Stomach smooth muscle (tissue), 2 donors: ENCODE measurements at regions not wholly inside any gene's neighbourhood (a gene's known extent, or its start where the extent isn't known, plus 50 kb on each side); places are given as distances from the start of the nearest gene placed in this dataset.
"Not testable (repeated sequence)": the region's sequence is repeated elsewhere in the genome, so short reads cannot be mapped to it uniquely, and the experiment has no call there.

Source experiments
- H3K27ac ChIP-seq: one replicate; pipeline ENCODE4 v1.7.0; 2013; ENCODE audit warnings: mild to moderate bottlenecking, low read length, inconsistent platforms
- H3K27me3 ChIP-seq, 2 donors: one replicate each; pipeline ENCODE4 v1.7.0; 2013; ENCODE audit warnings: low read length in 2 of 2; ENCODE audit not compliant: insufficient read depth in 2 of 2, control insufficient read depth in 1 of 2
- H3K36me3 ChIP-seq, 2 donors: one replicate each; pipeline ENCODE4 v1.7.0; 2013; ENCODE audit warnings: low read length in 2 of 2; ENCODE audit not compliant: control insufficient read depth in 2 of 2, insufficient read depth in 2 of 2
- H3K4me1 ChIP-seq: one replicate; pipeline ENCODE4 v1.7.0; 2013; ENCODE audit warnings: low read length; ENCODE audit not compliant: control insufficient read depth, insufficient read depth
- H3K4me3 ChIP-seq, 2 donors: one replicate each; pipeline ENCODE4 v1.7.0; 2013; ENCODE audit warnings: low read length in 2 of 2
- H3K9ac ChIP-seq, 2 donors: one replicate each; pipeline ENCODE4 v1.7.0; 2013; ENCODE audit warnings: low read length in 2 of 2, mild to moderate bottlenecking in 1 of 2
- H3K9me3 ChIP-seq, 2 donors: one replicate each; pipeline ENCODE4 v1.7.0; 2013; ENCODE audit warnings: low read length in 2 of 2; ENCODE audit not compliant: control insufficient read depth in 2 of 2
- donor health status: healthy.
- donor health status: Pancreatic carcinoma.

DNA sequence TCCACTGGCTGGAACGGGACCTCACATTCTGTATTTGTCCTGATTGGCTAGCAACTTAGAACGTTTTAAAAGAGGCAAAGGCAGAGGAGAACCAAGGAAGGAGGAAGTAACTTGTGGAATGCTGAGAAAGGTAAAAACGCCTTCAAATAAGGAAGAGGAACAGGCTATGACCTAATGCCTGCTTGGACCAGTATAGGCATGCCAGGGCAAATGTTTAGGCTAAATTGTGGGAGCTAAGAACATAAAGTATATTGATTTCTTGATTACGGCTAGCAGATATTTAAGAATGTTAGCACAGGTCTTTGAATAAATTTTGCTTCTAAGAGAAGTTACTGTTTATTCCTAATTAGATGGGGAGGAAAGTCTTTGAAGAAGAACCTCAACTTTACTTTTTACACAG lies 96.5 kb downstream of the AASDHPPT start:
- not testable (repeated sequence) for H3K4me1 ChIP-seq, H3K9me3 ChIP-seq, H3K9ac ChIP-seq, H3K27me3 ChIP-seq, H3K4me3 ChIP-seq, H3K36me3 ChIP-seq, H3K27ac ChIP-seq

DNA sequence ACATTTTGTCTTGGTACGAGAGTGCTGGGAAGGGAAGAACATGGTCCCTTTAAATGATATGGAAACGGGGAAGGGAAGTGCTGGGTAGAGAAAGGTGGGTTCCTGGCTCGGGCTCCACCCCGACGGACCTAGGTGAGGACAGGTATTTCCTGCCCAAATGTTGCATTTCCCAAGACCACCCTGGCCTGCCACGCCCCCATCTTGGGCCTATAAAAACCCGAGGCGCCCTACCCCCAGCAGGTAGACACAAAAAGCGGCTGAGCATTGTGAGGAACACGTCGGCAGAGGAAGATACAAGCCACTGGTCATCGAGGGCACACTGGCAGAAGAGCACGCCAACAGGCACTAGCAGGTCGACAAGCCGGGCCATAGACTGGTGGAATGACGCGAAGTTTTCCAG lies 99.4 kb downstream of the AASDHPPT start:
- Histone ChIP-seq H3K4me3 (no peak overlapping the region), H3K9ac (no peak overlapping the region), H3K36me3 (no peaks in the 10 kb centered on the region), H3K27me3 (no peaks in the 10 kb centered on the region), H3K27ac (no peak overlapping the region), H3K9me3 (no peaks in the 10 kb centered on the region), H3K4me1 (no peaks in the 10 kb centered on the region)

DNA sequence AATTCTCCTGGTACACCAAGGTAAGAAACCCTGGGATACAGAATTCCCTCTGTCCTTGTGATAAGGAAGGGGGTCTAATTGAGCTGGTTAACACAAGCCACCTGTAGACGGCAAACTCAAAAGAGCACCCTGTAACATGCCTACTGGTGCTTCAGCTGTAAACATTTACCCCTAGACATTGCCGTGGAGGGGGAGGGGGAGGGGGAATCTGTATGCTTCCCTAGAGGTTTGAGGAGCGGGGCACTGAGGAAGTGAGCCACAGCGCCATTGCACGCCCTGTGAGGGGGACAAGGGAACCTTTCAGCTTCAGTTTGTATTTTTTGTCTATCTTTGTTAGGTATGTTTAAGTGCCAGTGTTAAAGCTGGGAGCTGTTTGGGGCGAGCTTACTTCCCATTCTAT lies 99.8 kb downstream of the AASDHPPT start:
- Histone ChIP-seq H3K9me3 (no peaks in the 10 kb centered on the region), H3K4me1 (no peaks in the 10 kb centered on the region), H3K9ac (no peak overlapping the region), H3K4me3 (no peak overlapping the region), H3K27me3 (no peaks in the 10 kb centered on the region), H3K27ac (no peak overlapping the region), H3K36me3 (no peaks in the 10 kb centered on the region)

DNA sequence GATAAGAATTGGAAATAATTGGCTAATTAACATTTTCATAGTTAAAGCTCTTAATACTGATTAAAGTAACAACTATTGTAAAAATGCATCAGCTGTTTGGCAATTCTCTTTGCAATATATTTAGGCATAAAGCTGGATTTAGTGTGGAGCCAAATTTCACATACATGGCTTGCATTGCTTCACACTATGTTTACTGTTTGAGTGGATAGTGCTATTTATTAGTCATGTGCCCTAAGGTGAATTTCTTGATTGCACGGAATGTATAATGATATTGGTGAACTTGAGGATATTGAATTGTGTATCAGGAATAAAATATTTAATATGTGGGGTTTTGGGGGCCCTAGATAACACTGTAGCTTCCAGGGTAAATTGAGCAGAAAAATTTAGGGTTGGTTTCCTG lies 100.9 kb downstream of the AASDHPPT start:
- Histone ChIP-seq H3K27ac (no peak overlapping the region), H3K9ac (no peak overlapping the region), H3K4me3 (no peak overlapping the region), H3K27me3 (no peaks in the 10 kb centered on the region), H3K9me3 (no peaks in the 10 kb centered on the region), H3K36me3 (no peaks in the 10 kb centered on the region), H3K4me1 (no peaks in the 10 kb centered on the region)

DNA sequence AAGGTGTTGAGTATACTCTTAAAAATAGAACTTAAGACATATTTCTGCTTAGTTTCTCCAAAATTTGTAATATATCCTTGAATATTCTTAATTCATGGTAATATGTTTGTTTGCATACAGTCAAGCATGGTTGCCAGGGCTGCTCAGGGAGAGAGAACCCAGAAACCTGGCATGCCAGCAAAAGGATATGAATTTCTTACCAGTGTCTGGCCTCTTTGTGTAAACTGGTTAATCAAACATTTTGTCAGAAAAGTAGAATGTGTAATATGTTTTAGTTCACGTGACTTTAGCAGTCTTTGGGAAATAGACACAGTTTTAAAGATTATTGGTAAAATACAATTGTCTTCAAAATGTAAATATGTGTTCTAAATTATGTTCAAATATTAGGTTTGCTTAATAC lies 101.6 kb downstream of the AASDHPPT start:
- Histone ChIP-seq H3K9ac (no peak overlapping the region), H3K4me1 (no peaks in the 10 kb centered on the region), H3K27ac (no peak overlapping the region), H3K4me3 (no peak overlapping the region), H3K27me3 (no peaks in the 10 kb centered on the region), H3K9me3 (no peaks in the 10 kb centered on the region), H3K36me3 (no peaks in the 10 kb centered on the region)

DNA sequence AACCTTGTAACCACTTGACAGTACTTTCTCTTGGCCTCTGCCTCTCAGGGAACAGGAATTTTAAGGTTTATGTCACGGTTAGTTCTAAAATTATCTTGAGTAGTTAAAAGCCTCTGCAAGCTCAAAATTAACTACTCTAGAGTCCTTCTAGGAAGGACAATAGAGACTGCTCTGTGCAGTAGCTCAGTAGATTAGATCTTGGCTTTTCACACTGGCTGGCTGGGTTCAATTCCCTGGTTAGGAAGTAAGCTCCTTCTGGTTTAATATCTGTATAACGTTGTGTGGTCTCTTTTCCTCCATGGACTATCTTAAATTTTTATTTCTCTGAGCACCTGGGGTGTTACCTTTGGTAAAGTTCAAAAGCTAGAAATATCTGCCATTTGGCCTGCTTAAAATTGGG lies 109.2 kb downstream of the AASDHPPT start:
- no peak overlapping the region for H3K4me3 ChIP-seq

DNA sequence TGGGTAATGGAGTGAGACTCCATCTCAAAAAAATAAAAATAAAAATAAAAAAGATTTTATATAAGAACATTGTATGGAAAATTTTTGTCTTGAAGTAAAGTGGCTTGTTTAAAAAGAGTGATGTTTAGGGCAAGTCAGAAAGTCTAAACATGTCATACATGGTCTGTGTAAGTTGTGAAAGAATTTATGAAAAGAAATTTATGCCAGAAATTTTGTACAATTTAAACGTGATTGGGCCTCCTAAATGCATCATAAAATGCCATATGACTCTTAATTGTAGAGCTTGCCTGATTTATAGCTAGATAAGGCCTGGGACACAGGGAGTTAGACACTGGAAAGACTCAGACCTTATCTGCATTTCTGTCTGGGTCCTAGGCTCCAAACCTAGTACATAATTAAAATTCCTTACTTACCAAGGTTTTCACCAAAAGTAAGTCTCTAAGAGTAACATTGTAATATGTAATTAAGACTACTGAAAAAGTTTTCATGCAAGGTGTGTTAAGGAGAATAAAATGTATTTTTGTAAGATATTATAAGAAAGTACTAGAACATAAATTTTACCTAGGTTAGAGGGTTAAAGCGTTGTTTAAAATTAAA lies 110.5 kb downstream of the AASDHPPT start:
- H3K9me3 ChIP-seq = no peaks in the 10 kb centered on the region
- no peak overlapping the region for H3K4me3 ChIP-seq
- H3K4me1 ChIP-seq = no peaks in the 10 kb centered on the region
- H3K9ac ChIP-seq = no peak overlapping the region
- no peaks in the 10 kb centered on the region for H3K36me3 ChIP-seq
- no peaks in the 10 kb centered on the region for H3K27me3 ChIP-seq
- H3K27ac ChIP-seq = no peak overlapping the region

More for the DNA sequence above, 109.2 kb downstream of the AASDHPPT start:
- no peak overlapping the region for H3K9ac ChIP-seq
- H3K27ac ChIP-seq = no peak overlapping the region
- H3K4me1 ChIP-seq = no peaks in the 10 kb centered on the region
- H3K36me3 ChIP-seq = no peaks in the 10 kb centered on the region
- no peaks in the 10 kb centered on the region for H3K27me3 ChIP-seq
- H3K9me3 ChIP-seq = no peaks in the 10 kb centered on the region

DNA sequence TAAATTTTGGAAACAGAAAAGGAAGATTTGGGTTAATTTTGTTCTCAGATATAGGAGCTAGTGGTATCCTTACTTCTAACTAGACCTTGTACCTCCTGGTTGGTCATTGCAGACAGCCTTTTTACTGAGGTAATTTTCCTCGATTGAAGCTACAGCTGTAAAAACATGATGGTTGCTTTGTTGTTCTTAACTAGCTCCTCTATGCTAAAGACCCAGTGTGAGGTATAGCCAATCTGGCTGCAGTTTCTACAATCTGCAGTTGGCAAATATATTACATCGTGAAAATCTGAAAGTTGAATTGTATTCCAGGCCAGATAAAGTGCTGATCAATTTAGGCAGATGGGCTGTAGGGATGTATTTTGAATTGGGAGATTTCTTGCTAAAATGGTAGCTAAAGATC lies 116.5 kb downstream of the AASDHPPT start:
- Histone ChIP-seq H3K4me1 (no peaks in the 10 kb centered on the region), H3K27ac (no peak overlapping the region), H3K4me3 (no peak overlapping the region), H3K27me3 (no peaks in the 10 kb centered on the region), H3K36me3 (no peaks in the 10 kb centered on the region), H3K9me3 (no peaks in the 10 kb centered on the region), H3K9ac (no peak overlapping the region)

DNA sequence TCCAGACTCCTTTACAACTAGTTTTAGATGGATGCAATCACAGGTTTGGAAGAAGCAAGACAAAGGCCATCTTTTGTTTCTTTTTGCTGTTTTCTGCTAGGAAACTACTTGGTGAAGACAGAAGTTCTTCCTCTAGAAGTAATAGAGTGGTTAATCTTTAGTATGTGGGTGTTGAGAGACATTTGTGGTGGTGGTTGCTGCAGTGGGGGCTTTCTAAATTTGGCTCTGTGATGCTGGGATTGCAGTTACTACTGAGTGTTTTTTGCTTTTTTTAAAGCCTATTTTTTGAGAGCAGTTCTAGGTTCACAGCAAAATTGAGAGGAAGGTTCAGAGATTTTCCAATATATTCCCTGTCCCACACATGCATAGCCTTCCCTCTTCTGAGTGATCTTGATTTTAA lies 120.0 kb downstream of the AASDHPPT start:
- Histone ChIP-seq H3K9me3 (no peaks in the 10 kb centered on the region), H3K27ac (no peak overlapping the region), H3K9ac (no peak overlapping the region), H3K4me3 (no peak overlapping the region), H3K27me3 (no peaks in the 10 kb centered on the region), H3K4me1 (no peaks in the 10 kb centered on the region), H3K36me3 (no peaks in the 10 kb centered on the region)

DNA sequence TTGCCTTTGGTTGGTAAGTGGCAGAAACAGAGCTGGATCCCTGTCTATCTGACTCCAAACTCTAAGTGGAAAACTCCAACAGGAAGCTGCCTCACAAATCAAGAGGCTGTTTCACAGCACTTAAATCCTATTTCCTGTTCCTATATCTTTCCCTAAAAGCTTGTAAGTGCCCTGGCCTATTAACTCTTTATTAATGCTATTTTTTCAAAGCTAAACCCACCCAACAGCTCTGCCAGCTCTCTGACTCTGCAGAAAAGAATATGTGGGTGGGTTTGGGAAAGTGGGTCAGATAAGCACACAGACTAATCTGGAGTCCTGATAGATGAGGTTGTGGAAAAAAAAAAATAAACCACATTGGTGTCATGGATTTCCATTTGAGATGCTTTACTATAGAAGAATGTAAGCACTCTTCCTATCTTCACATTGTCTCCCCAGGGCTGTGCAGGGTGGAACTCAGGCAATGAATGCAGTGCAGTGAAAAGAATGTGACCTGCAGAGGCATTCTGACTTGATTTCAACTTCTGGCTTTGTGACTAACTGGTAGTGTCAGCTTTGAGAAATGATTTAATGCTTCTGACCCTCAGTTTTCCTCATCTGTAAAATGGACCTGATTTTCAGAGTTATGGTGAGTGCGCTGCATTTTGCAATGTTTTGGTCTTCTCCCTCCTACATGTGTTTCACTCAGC lies 125.6 kb downstream of the AASDHPPT start:
- Histone ChIP-seq H3K4me1 (no peaks in the 10 kb centered on the region), H3K4me3 (no peak overlapping the region), H3K27ac (no peak overlapping the region), H3K9me3 (no peaks in the 10 kb centered on the region), H3K27me3 (no peaks in the 10 kb centered on the region), H3K9ac (no peak overlapping the region), H3K36me3 (no peaks in the 10 kb centered on the region)

DNA sequence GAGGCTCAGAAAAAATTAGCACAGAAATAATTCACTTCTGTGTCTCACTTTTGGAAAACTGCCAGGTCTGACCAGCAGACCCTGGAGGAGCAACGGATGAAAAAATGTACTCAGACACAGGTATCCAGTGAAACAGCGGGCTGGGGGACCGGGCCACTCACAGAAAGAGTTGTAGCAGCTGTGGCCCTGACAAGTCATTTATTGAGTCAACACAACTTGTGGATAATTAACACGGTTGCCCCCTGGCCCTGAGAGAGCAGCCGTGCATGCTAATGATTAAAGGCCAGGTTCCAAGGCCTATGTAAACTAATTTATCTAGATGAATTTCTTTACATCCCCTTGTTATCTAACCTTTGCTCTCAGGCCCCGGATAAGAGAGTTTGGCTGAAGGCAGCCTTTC lies 131.3 kb downstream of the AASDHPPT start:
- Histone ChIP-seq H3K36me3 (no peaks in the 10 kb centered on the region), H3K9me3 (no peaks in the 10 kb centered on the region), H3K4me1 (no peaks in the 10 kb centered on the region), H3K27me3 (no peaks in the 10 kb centered on the region), H3K27ac (no peak overlapping the region), H3K4me3 (no peak overlapping the region), H3K9ac (no peak overlapping the region)
